Chondrocyte (in vitro differentiated cells): ENCODE measurements at regions not wholly inside any gene's neighbourhood (a gene's known extent, or its start where the extent isn't known, plus 50 kb on each side); places are given as distances from the start of the nearest gene placed in this dataset.

Source experiments
- DNase-seq: peaks from one replicate; pipeline ENCODE4 v3.0.0; 2021; ENCODE audit warnings: mixed read lengths, low spot score
- H3K27ac Mint-ChIP-seq: one replicate; pipeline ENCODE4 v1.8.0; 2021; ENCODE audit warnings: mild to moderate bottlenecking, moderate library complexity, mixed read lengths; ENCODE audit not compliant: unreplicated experiment
- H3K27me3 Mint-ChIP-seq: 2 replicates; pipeline ENCODE4 v1.8.0; 2021; ENCODE audit warnings: low read depth, mixed read lengths
- H3K36me3 Mint-ChIP-seq: 2 replicates; pipeline ENCODE4 v1.8.0; 2021; ENCODE audit warnings: low read depth, mixed read lengths
- H3K4me1 Mint-ChIP-seq: 2 replicates; pipeline ENCODE4 v1.8.0; 2021; ENCODE audit warnings: low read depth, mild to moderate bottlenecking, mixed read lengths
- H3K4me3 Mint-ChIP-seq: one replicate; pipeline ENCODE4 v1.8.0; 2021; ENCODE audit warnings: mild to moderate bottlenecking, moderate library complexity, mixed read lengths; ENCODE audit not compliant: unreplicated experiment
- H3K9me3 Mint-ChIP-seq: 2 replicates; pipeline ENCODE4 v1.8.0; 2021; ENCODE audit warnings: low read depth, mixed read lengths
- CTCF ChIP-seq: fragments of 200-600 bp; sonication (generic); IDR thresholded peaks from 2 replicates; pipeline ENCODE4 v1.5.0; 2021; ENCODE audit warnings: antibody characterized with exemption, mild to moderate bottlenecking, moderate library complexity

GRCh38 chr3:69540706-69541581, 155.1 kb upstream of the FRMD4B start:
- Mint-ChIP-seq H3K27me3 (peaks cover 55% of the 10 kb centered on the region), H3K4me3 (peak overlapping the region; percentile 20), H3K36me3 (no peaks in the 10 kb centered on the region), H3K27ac (no peak overlapping the region), H3K9me3 (no peaks in the 10 kb centered on the region), H3K4me1 (peaks cover 16% of the 10 kb centered on the region)
- DNase-seq, result no peak
- no peak for TF ChIP-seq CTCF

- no peak overlapping the region for H3K4me3 Mint-ChIP-seq
Measured at GRCh38 chr3:69539134-69539533, 153.2 kb upstream of the FRMD4B start.

GRCh38 chr3:69538281-69538680, 152.4 kb upstream of the FRMD4B start:
- peaks cover 16% of the 10 kb centered on the region for H3K4me1 Mint-ChIP-seq
- H3K36me3 Mint-ChIP-seq, result no peaks in the 10 kb centered on the region
- H3K27me3 Mint-ChIP-seq, result peaks cover 49% of the 10 kb centered on the region
- DNase-seq, result no peak
- no peak overlapping the region for H3K4me3 Mint-ChIP-seq
- TF ChIP-seq CTCF, result no peak
- H3K27ac Mint-ChIP-seq, result no peak overlapping the region
- no peaks in the 10 kb centered on the region for H3K9me3 Mint-ChIP-seq

More at GRCh38 chr3:69539134-69539533, 153.2 kb upstream of the FRMD4B start:
- Mint-ChIP-seq H3K27ac (no peak overlapping the region), H3K36me3 (no peaks in the 10 kb centered on the region), H3K27me3 (peaks cover 47% of the 10 kb centered on the region), H3K4me1 (peaks cover 16% of the 10 kb centered on the region), H3K9me3 (no peaks in the 10 kb centered on the region)
- DNase-seq, result no peak
- no peak for TF ChIP-seq CTCF

- H3K9me3 Mint-ChIP-seq, result no peaks in the 10 kb centered on the region
- no peaks in the 10 kb centered on the region for H3K36me3 Mint-ChIP-seq
- no peak for DNase-seq
- peaks cover 5% of the 10 kb centered on the region for H3K4me1 Mint-ChIP-seq
- H3K27ac Mint-ChIP-seq, result no peak overlapping the region
- TF ChIP-seq CTCF, result no peak
- no peak overlapping the region for H3K4me3 Mint-ChIP-seq
- H3K27me3 Mint-ChIP-seq, result peaks cover 49% of the 10 kb centered on the region
Measured at GRCh38 chr3:69536306-69537020, 150.6 kb upstream of the FRMD4B start.

- Mint-ChIP-seq H3K27me3 (peaks cover 49% of the 10 kb centered on the region), H3K4me1 (no peaks in the 10 kb centered on the region), H3K27ac (no peak overlapping the region), H3K4me3 (no peak overlapping the region), H3K9me3 (no peaks in the 10 kb centered on the region), H3K36me3 (no peaks in the 10 kb centered on the region)
- TF ChIP-seq CTCF, result no peak
- DNase-seq, result no peak
Measured at GRCh38 chr3:69535613-69536012, 149.7 kb upstream of the FRMD4B start.
